HG03108 (cell line): ENCODE measurements at regions not wholly inside any gene's neighbourhood (a gene's known extent, or its start where the extent isn't known, plus 50 kb on each side); places are given as distances from the start of the nearest gene placed in this dataset.
"Not testable (repeated sequence)": the region's sequence is repeated elsewhere in the genome, so short reads cannot be mapped to it uniquely, and the experiment has no call there.

Experiments
- ATAC-seq: cut with Tn5 transposase; IDR thresholded peaks from one replicate; pipeline ENCODE4 v1.9.1; 2021; ENCODE audit warnings: moderate library complexity; ENCODE audit not compliant: unreplicated experiment

DNA sequence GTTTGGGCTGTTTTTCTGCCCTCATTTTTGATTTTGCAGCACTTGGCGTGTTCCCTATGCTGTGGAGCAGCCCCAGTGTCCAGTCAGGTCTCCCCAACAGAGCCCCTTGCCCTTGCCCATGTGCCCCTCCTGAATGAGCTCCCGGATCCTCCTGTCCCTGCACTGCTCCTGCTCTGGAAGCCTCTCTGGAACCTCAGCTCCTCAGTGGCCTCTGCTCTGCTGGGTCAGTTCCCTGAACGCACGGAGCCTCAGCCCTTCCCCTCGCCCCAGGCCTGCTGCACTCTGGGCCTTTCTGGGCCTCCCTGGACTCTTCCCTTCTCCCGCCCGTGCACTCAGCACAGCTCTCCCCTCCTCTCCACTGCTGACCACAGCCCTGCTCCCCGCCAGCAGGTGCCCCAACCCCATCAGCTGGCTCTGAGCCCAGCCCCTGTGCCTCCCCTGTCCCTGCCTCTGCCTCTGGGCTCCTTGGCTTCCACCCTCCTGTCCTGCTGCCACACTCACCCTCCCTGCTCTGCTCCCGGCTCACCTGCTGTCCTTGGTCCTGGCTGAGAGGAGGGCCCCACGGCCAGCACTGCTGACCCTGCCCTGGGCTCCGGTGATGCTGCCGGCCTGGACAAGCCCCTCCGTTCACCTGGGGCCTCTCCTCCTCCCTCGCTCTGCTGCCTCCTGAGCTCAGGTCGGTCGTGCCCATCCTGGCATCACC is 220.6 kb downstream of the TMEM121 start:
- ATAC-seq: not testable (repeated sequence)

DNA sequence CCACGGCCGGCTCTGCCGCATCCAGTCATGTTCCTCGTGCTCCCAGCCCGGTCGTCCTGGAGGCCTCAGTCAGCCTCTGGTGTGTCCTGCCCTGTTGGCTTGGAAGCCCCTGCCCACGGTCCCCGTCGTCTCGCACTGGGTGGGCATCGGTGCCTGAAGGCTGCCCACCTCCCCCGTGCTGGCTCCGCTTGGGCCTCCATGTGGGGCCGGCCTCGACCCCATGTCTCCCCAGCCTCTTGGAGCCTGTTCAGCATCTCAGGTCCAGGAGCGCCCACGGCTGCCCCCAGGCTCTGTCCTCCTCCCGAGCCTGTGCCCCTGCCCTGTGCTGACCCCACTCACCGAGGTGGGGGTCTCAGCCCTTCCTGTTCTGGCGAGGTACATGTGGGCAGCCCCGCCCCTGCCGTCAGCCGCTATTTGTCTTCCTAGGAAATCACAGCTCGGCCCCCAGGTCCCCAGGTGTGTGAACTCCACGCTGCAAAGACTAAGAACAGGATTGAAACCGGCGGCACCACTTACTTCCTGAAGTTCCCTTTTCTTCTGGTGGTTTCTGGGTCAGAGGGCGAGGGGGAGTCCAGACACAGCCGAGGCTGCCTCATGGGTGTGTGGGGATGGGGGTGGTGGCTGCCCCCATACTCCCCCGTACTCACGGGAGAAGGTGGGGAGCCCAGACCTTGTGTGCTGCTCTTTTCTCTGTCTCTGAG is 221.3 kb downstream of the TMEM121 start:
- not testable (repeated sequence) for ATAC-seq

DNA sequence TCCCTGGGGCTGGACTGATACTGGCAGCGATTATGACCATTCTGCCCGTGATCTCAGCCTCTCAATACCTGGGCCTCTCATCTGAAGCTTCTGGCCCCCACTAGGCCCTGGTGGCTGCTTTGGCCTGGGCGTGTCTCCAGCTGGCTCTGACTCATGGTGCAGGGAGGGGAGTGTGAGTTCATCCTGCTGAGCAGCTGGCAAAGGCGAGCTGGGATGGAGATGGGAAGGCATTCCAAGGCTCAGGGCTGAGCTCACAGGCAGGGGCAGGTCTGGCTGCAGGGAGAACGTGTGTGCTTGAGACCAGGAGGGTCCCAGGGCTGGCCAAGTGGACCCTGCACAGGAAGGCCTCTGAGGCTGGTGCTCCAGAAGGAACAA is 221.8 kb downstream of the TMEM121 start:
- no peak for ATAC-seq

DNA sequence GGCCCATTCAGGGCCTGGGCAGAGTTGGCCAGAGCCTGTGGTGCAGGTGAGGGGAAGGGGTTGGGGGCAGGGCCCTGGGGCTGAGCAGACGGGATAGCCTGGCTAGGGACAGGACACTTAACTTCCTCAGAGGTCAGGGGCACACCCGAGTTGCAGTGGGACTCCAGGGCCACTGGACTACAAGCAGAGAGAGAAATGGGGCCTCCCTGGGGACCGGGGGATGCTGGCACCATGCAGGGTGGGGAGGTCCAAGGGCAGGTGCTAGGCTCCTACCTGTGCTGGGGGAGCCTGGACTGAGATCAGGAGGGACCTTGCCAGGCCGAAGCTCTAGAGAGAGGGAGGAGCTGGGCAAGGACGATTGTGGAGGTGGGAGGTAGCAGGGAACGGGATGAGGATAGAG is 222.3 kb downstream of the TMEM121 start:
- ATAC-seq: not testable (repeated sequence)

DNA sequence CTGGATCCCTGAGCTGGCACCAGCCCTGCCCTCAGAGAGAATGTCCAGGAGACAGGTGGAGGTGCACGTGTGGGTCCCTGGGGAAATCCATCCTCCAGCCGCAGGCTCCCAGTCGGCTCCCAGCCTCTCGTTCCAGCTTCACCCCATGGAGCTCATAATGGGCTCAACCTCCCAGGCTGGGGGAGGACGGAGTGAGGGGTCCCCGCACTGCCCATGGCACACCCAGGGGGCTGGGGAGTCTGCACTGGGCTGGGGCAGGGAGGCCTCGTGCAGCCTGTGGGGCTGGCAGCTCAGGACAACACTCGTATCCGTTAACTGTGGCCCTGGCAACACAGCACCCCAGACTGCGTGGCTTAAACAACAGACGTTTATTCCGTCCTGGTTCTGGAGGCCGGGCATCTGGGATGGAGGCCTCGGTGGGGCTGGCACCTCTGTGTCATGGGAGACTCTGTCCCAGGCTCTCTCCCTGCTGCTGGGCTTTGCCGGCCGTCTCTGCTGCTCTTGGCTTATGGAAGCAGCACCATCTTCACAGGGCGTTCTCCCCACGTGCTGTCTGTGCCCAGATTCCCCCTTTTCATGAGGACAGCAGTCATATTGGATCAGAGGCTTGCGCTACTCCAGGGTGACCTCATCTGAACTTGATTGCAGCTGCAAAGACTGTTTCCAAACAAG is 223.6 kb downstream of the TMEM121 start:
- not testable (repeated sequence) for ATAC-seq

DNA sequence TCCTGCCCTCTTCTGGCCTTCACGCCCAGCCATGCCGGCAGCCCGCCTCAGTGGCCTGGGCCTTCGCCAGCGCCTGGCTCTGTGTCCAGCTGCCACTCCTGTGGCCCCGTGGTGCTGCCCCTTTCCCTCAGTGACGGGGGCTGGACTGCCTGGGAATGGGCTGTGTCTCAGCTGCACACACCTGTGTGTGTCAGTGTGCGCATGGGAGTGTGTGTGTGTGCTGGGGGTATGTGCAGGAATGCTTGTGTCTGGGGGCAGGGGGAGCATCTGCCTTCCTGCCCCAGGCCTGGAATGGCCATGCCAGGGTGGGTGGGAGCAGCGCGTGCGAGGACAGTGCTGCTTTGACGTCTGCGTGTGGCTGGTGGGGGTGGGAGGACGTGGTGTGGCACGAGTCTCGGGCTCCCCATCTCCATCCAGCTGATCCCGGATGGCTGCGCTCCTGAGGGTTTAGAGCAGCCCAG is 224.9 kb downstream of the TMEM121 start:
- not testable (repeated sequence) for ATAC-seq

DNA sequence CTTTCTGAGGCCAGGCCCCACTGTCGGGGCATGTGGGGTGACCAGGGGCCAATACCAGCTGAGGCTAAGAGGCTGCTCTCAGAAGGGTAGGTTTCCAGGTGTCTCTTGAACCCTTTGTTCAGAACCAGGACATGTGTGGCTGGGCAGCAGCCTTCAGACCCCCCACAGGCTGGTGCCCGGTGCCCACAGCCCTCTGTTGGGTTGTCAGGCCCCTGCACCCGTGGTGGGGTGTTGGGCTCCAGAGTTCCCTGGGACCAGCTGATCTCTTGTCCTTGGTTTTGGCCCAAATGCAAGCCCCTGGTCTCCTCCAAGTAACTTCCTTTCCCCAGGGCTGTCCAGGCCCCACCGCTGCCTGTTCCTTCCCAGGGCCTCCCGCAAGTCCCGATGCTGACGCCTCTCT is 226.0 kb downstream of the TMEM121 start:
- ATAC-seq: not testable (repeated sequence)

DNA sequence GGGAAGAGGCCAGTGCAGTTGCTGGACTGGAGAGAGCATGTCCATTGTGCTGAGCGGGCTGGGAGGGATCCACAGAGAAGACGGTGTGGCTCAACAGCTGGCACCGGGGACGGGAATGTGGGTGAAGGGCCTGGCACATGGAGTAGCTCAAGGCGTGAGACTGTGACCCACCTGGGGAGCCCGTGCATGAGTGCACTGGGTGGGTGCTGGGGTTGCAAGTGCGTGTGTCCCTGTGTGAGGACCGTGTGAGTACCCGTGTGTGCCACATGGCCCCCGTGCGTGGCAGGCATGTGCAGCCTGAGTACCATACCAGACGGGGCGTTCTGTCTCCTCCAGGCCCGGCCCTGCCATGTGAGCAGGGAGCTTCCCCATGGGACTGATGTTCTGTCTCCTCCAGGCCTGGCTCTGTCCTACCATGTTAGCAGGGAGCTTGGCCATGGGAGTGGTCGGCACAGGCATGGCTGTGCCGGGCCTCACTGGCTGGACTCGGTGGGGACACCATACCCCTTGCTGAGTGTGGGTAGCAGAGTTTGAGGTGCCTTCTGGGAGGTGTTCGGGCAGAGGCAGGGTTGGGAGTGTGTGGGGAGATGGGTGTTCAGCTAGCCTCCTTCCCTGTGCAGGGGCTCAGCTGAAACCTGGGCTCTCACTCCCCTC is 234.4 kb downstream of the TMEM121 start:
- ATAC-seq: no peak

DNA sequence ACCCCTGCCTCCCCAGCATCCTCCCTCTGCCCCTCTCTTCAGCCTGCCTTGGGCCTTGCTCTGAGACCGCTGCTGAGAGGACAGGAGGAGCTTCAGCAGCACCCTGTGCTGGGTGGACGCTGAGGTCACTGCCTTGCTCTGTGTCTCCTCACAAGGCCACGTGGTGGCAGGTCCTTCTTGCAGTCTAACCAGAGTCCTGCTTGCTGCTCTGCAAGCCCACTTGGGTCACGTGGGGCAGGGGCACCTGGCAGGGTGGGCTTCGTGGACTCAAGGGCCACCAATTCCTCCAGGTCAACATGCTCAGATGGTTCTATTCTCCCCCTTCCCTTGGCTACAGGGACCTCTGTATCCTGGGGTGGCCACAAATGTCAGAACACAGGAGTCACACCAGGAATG is 235.0 kb downstream of the TMEM121 start:
- ATAC-seq: not testable (repeated sequence)

DNA sequence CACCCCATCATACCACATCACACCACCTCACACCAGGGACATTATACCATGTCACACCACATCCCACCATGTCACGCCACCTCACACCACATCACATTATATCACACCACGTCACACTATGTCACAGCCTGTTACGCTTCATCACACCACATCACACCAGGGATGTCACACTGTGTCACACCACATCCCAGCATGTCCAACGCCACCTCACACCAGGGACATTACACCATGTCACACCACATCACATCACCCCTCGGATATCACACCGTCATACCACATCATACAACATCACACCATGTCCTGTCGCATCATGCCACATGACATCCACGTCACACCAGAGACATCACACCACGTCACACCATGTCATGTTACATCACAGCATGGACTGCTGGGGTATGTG is 235.5 kb downstream of the TMEM121 start:
- no peak for ATAC-seq

DNA sequence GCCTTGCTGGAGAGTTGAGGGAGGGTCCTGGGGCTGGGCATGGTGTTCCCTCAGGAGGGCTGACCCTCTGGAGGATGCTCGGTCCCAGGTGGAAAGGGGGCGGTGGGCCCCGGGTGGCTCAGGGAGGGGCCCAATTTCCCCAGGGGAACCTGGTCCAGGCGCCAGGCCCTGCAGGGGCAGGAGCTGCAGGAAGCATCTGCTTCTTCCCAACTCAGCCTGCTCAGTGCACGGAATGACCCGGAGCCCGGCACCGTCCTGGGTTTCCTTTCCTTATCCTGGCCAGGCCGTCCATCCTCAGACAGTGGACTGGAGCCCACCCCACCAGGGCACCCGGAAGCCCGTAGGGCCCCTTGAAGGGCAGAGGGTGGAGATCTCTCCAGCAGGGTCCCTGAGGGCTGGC is 235.9 kb downstream of the TMEM121 start:
- ATAC-seq: not testable (repeated sequence)

DNA sequence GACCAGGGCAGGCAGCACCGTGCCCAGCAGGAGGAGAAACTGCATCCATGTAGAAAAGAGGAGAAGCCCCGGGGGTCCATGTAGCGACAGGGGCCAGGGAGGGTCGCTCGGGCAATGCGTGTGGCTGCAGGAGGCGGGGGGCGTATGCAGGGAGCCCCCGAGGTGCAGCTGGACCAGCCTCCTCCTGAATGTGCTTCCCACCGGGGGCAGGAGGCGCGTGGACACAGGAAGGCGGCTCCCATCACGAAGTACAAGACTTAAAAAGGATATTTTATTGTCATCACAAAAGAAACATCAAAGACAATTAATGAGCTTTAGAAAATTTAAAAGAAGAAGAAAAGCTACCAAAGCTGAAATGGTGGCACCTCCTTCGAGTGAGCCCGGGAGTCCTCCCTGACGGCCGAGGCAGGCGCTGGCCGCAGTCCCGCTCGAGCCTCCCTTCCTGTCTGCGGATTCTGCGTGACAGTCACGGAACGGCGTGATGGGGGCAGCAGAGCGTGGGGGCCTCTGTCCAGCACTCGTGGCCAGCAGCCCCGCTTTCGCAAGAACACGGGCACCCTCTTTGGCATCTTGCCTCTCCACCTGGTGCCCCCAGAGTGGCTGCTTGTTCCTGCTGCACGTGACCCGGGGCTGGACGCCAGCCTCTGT is 238.0 kb downstream of the TMEM121 start:
- ATAC-seq: not testable (repeated sequence)

DNA sequence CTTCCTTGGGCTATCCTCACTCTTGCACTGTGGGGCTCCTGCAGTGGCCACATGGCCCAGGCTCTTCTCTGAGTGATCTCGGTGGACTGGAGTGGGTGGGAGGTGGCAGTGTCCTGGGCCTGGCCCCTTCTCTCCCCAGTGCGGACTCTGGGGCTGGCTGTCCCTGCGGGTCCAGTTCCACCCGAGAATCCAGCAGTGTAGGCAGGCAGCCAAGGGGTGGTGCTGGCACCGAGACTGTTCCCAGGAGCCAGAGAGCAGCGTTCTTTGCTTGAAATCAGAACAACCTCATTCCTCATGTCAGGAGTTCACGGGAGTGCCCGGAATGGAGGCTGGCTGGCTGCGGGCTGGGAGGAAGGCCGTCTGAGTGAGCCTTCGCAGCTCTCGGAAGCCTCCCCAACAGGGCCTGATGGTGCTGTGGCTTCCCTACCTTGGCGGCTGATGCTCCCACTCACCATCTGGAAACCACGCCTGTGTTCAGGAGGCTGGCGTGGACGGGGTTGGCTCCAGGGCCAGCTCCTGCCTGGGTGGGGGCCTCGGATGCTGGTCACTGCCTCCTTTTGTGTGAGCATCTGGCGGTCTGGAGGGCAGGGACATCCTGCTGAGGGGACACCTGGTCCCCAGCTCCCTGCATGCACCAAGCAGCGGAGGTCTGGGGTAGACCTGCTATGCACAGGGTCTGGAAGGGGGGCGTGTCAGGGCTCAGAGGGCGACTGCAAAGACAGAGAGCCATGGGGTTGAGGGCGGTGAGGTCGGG is 238.9 kb downstream of the TMEM121 start:
- not testable (repeated sequence) for ATAC-seq

DNA sequence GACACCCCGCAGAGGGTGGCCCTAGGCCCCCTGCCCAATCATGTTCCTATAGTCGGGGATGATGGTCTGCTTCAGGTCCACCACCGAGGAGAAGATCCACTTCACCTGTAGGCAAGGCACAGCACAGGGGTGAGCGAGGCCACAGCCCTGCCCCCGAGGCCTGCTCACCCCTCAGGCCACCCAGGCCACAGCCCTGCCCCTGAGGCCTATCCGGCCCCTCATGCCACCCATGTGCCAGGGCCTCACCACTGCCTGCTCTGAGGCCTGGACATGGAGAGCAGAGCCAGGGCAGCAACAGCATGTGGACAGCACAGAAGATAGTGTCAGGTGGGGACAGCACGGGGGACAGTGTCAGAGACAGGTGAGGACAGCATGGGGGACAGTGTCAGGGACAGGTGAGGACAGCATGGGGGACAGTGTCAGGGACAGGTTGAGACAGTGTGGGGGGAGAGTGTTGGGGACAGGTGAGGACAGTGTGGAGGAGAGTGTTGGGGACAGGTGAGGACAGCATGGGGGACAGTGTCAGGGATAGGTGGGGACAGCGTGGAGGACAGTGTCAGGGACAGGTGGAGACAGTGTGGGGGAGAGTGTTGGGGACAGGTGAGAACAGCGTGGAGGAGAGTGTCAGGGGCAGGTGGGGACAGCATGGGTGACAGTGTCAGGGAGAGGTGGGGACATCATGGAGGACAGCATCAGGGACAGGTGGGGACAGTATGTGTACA is 239.7 kb downstream of the TMEM121 start:
- ATAC-seq: no peak

DNA sequence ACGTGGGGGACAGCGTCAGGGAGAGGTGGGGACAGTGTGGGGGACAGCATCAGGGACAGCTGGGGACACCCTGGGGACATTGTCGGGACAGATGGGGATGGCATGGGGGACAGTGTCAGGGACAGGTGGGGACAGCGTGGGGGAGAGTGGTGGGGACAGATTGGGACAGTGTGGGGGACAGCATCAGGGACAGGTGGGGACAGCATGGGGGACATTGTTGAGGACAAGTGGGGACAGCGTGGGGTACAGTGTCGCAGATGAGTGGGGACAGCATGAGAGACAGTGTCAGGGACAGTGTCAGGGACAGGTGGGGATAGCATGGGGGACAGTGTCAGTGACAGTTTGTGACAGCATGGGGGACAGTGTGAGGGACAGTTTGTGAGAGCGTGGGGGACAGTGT is 240.9 kb downstream of the TMEM121 start:
- no peak for ATAC-seq

DNA sequence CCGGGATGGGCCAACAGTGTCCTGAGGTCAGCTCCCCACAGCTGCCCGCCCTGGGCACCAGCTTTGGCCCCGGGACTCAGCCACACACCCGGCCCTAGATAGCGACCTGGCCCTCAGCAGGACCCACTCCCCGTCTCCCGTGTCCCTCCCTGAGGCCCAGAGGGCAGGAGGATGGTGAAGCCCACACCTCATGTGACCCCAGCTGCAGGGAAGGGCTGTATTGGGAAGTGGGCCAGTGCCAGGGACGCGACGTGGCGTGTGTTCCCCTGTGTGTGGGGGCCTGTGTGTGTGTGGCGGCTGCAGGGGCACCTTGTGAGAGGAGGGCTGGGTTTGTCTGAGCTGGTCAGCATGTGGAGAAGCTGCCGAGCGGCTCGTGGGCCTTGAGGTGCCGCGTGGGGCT is 241.7 kb downstream of the TMEM121 start:
- ATAC-seq: not testable (repeated sequence)

DNA sequence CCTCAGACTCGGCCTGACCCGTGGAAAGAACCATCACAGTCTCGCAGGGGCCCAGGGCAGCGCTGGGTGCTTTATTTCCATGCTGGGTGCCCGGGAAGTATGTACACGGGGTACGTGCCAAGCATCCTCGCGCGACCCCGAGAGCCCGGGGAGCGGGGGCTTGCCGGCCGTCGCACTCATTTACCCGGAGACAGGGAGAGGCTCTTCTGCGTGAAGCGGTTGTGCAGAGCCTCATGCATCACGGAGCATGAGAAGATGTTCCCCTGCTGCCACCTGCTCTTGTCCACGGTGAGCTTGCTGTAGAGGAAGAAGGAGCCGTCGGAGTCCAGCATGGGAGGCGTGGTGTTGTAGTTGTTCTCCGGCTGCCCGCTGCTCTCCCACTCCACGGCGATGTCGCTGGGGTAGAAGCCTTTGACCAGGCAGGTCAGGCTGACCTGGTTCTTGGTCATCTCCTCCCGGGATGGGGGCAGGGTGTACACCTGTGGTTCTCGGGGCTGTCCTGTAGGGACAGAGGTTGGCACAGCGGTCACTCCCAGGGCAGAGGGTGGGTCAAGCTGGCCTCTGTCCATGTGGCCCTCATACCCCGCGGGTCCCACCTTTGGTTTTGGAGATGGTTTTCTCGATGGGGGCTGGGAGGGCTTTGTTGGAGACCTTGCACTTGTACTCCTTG is 242.8 kb downstream of the TMEM121 start:
- ATAC-seq: not testable (repeated sequence)

DNA sequence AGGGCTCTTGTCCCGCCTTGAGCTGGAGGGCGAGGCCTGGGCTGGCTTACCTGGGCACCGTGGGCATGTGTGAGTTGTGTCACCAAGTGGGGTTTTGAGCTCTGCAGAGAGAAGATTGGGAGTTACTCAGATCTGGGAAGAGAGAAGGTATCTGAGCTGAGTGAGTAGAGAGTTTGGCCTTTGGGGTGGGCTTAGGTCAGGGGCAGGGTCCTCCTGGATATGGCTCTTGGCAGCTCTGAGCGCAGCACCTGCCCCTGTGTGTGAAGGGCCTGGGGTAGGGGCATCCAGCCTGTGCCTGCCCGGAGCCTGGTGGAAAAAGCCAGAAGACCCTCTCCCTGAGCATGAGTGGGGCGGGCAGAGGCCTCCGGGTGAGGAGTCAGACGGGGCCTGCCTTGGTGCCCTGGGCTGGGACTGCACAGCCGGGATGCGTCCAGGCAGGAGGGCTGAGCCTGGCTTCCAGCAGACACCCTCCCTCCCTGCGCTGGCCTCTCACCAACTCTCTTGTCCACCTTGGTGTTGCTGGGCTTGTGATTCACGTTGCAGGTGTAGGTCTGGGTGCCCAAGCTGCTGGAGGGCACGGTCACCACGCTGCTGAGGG is 244.3 kb downstream of the TMEM121 start:
- not testable (repeated sequence) for ATAC-seq
